RCC 7860 (cell line): ENCODE measurements at regions not wholly inside any gene's neighbourhood (a gene's known extent, or its start where the extent isn't known, plus 50 kb on each side); places are given as distances from the start of the nearest gene placed in this dataset.
"Not testable (repeated sequence)": the region's sequence is repeated elsewhere in the genome, so short reads cannot be mapped to it uniquely, and the experiment has no call there.

ENCODE experiments used
- DNase-seq: peaks from one replicate; pipeline ENCODE4 v3.0.0-alpha.2; 2015; ENCODE audit warnings: low spot score
- FAIRE-seq: peaks from 2 replicates; lab custom pipeline; 2012; peaks lifted over from hg19 to GRCh38; lab: Jason Lieb, UNC

- FAIRE-seq, result no peak
- no peak for DNase-seq
These were observed 173.5 kb downstream of the NPFFR2 start for GRCh38 chr4:72205298-72205697.

- peak; percentile 94 for FAIRE-seq
These were observed 174.0 kb downstream of the NPFFR2 start for GRCh38 chr4:72205831-72206230.

DNA sequence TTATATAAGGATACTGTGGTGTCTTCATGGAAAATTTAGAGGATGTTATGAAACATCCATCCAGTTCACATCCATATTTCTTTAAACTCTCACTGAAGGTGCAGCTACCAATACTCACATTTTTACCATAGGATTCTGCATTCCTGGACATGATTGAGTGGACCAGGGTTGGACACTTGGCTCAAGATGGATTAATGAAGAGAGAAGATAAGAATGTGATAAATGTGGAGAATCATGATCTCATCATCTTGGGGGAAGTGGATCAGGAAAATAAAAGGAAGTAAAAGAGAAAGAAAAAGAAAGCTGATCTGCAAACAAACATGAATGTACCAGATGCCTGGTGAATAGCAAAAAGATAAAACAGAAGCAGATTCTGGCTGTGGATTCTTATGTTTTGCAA lies 175.4 kb downstream of the NPFFR2 start:
- FAIRE-seq (peak; percentile 79), DNase-seq (peak; percentile 68)

More at GRCh38 chr4:72205831-72206230, 174.0 kb downstream of the NPFFR2 start:
- DNase-seq, result peak; percentile 85

DNA sequence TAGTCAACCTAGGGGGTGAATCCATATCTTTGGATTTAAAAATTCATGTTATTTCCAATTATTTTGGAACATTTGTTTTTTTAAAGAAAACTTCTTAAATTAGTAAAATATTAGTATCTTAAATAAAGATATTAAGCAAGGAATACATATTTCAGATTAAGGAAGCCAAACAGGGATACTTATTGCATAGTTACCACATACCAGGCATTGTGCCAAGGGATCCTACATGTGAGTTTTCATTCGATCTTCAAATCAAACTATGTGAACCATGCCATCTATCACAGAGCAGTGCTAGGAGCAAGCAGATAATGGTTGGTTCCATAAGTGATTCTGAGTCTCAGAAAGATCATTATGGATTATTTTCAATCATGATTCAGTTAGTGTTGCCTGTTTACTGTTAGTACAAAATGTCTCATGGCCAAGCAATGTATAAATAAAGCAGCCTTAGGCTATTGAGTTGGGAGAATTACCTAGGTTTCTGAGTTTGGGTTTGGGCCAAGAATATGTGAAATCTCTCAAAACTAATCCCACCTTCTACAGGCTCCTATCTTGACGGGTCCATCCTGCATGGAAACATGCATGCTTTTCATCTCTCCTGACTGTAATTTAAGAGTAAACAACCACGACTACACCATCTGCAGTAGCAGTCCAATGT lies 176.7 kb downstream of the NPFFR2 start:
- no peak for FAIRE-seq
- no peak for DNase-seq

DNA sequence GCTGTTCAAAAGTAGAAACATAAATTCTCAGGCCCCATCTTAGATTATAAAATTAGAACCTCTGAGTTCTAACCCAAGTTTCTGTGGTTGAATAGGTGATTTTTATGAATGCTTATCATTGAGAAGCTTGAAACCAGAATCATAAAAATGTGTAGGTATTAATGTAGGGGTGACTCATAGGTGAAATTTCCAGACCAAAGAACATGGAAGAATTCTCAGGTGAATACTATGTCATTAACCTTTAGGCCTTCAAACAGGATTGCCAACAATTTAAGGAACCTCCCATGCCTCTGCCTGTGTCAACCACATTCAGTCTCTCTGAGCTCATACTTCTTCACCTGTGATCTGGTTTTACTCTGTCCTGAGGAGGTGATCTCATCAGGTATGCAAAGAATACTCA lies 177.8 kb downstream of the NPFFR2 start:
- DNase-seq, result peak; percentile 23
- peak; percentile 59 for FAIRE-seq

DNA sequence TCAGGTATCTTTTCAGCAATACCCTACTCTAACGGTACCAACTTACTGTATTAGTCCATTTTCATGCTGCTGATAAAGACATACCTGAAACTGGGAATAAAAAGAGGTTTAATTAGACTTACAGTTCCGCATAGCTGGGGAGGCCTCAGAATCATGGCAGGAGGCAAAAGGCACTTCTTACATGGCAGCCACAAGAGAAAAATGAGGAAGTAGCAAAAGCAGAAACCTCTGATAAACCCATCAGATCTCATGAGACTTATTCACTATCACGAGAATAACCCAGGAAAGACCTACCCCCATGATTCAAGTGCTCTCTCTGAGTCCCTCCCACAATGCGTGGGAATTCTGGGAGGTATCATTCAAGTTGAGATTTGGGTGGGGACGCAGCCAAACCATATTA lies 182.0 kb downstream of the NPFFR2 start:
- not testable (repeated sequence) for DNase-seq, FAIRE-seq

GRCh38 chr4:72215198-72215597 lies 183.4 kb downstream of the NPFFR2 start:
- FAIRE-seq (no peak), DNase-seq (no peak)

- no peak for FAIRE-seq
- no peak for DNase-seq
These were observed 184.9 kb downstream of the NPFFR2 start for GRCh38 chr4:72216539-72217277.

DNA sequence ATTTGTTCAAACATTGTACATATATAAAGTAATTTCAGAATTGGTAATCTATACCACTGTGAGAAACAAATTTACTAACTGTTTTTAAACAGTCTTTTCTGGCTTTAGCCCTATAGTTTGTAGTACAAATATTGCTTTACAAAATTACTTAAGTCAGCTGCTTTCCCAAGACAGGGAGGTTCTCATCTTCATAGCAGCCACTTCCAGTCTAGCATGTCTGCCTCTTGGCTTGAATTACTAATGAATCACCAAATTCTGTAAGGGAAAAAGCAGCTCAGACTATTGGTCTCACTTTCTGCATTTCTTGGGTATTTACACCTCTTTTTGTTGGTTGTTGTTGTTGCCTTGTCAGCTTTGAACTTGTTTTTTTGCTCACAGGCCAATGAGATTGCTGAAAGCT lies 187.2 kb downstream of the NPFFR2 start:
- DNase-seq, result no peak
- FAIRE-seq, result no peak
